ENCODE measurements at regions not wholly inside any gene's neighbourhood (a gene's known extent, or its start where the extent isn't known, plus 50 kb on each side); places are given as distances from the start of the nearest gene placed in this dataset.

DNA sequence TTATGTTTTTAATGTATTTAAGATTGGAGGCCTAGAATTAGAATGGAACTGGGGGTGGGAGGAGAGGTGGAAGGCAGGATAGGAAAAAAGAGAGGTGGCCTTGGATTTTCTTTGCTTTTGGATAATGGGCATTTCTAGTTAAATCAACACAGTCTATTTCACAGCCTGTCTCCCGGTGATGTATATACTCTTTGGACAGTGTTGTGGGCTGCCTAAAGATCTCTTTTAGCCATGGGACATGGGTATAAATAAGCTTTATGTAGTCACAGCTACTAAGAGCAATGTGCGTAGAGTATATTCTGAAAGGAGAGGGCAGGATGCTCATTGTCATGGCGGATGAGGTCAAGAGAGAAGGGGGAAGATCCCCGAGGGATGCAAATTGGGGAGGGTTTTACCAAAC lies 1084.4 kb upstream of the RBFOX1 start:
- TF ChIP-seq, protein P1, sequence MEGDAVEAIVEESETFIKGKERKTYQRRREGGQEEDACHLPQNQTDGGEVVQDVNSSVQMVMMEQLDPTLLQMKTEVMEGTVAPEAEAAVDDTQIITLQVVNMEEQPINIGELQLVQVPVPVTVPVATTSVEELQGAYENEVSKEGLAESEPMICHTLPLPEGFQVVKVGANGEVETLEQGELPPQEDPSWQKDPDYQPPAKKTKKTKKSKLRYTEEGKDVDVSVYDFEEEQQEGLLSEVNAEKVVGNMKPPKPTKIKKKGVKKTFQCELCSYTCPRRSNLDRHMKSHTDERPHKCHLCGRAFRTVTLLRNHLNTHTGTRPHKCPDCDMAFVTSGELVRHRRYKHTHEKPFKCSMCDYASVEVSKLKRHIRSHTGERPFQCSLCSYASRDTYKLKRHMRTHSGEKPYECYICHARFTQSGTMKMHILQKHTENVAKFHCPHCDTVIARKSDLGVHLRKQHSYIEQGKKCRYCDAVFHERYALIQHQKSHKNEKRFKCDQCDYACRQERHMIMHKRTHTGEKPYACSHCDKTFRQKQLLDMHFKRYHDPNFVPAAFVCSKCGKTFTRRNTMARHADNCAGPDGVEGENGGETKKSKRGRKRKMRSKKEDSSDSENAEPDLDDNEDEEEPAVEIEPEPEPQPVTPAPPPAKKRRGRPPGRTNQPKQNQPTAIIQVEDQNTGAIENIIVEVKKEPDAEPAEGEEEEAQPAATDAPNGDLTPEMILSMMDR (IDR thresholded peaks at IDR 0.05) = no peak
- no peak for TF ChIP-seq POLR2A (IDR thresholded peaks at IDR 0.05)
